HepG2 (cell line): ENCODE measurements at regions not wholly inside any gene's neighbourhood (a gene's known extent, or its start where the extent isn't known, plus 50 kb on each side); places are given as distances from the start of the nearest gene placed in this dataset.

Experiments used
- ATAC-seq: fragments of 200-7000 bp; cut with Tn5 transposase; 3 replicates; pipeline ENCODE4 v1.9.1; 2020; ENCODE audit warnings: mild to moderate bottlenecking, moderate library complexity
- BruUV-seq: library from RNA; stranded (reverse); fragments of 400-500 nt; replicated peaks from 2 replicates; lab custom pipeline; 2021; lab: Mats Ljungman, UMichigan
- CTCF ChIA-PET: fragments of 300-600 bp; formaldehyde crosslinking; extraction: SDS; loops from one replicate; lab custom pipeline; 2021; ENCODE audit warnings: low total read pairs, inconsistent platforms, low intra/inter-chr PET ratio; lab: Yijun Ruan, JAX
- POLR2A ChIA-PET: fragments of 350-600 bp; sonication (Branson Sonifier 250); formaldehyde crosslinking; loops from one replicate; lab custom pipeline; 2020; ENCODE audit warnings: antibody characterized with exemption, inconsistent platforms; lab: Yijun Ruan, JAX
- DNase-seq: peaks from one replicate; pipeline ENCODE4 v3.0.0-alpha.2; 2015; ENCODE audit warnings: low spot score
- FAIRE-seq: peaks from 3 replicates; lab custom pipeline; 2011; peaks lifted over from hg19 to GRCh38; lab: Jason Lieb, UNC
- H2AFZ ChIP-seq: one replicate; pipeline ENCODE4 v1.6.1; 2011; ENCODE audit warnings: low read length, inconsistent platforms
- H3K27ac ChIP-seq: fragments of 300-600 bp; 3 replicates; pipeline ENCODE4 v1.8.0; 2011; ENCODE audit warnings: mixed run types, mild to moderate bottlenecking, mixed read lengths, low read length, inconsistent platforms; ENCODE audit not compliant: insufficient read depth; ENCODE audit errors: extremely low read length
- H3K27me3 ChIP-seq, 2 experiments: fragments of 200-600 bp in 1 of 2; 2 replicates in 1 of 2; 3 replicates in 1 of 2; pipeline versions ENCODE4 v1.6.0 to v1.8.0; 2011; ENCODE audit warnings: low read length in 2 of 2, mild to moderate bottlenecking in 2 of 2, moderate library complexity in 2 of 2, inconsistent platforms in 1 of 2; ENCODE audit not compliant: insufficient read depth in 2 of 2, control insufficient read depth in 1 of 2
- H3K36me3 ChIP-seq, 2 experiments: fragments of 200-600 bp in 1 of 2; replicated peaks in 1 of 2; 2 replicates in 1 of 2; 3 replicates in 1 of 2; pipeline versions ENCODE4 v1.5.1 to v1.8.0; 2011; ENCODE audit warnings: low read length in 2 of 2, inconsistent platforms in 1 of 2; ENCODE audit not compliant: insufficient read depth in 2 of 2, control insufficient read depth in 1 of 2
- H3K4me1 ChIP-seq: 2 replicates; pipeline ENCODE4 v1.5.1; 2012; ENCODE audit warnings: low read length, inconsistent platforms; ENCODE audit not compliant: insufficient read depth
- H3K4me2 ChIP-seq: 2 replicates; pipeline ENCODE4 v1.6.0; 2011; ENCODE audit warnings: low read depth, low read length, inconsistent platforms
- H3K4me3 ChIP-seq, 3 experiments: fragments of 200-600 bp in 1 of 3; sonication (generic), shearing (Covaris generic) in 1 of 3; replicated peaks in 1 of 3; 2 replicates each; pipeline ENCODE4 v1.5.1; 2011 to 2016; ENCODE audit warnings: low read length in 3 of 3, inconsistent platforms in 2 of 3, low read depth in 2 of 3, mild to moderate bottlenecking in 2 of 3, control low read depth in 1 of 3, mixed read lengths in 1 of 3; ENCODE audit not compliant: insufficient read depth in 1 of 3
- H3K79me2 ChIP-seq: one replicate; pipeline ENCODE4 v1.6.1; 2011; ENCODE audit warnings: low read length, inconsistent platforms; ENCODE audit not compliant: insufficient read depth
- H3K9ac ChIP-seq: 2 replicates; pipeline ENCODE4 v1.6.0; 2011; ENCODE audit warnings: mild to moderate bottlenecking, low read depth, low read length, inconsistent platforms; ENCODE audit not compliant: insufficient read depth
- H3K9me3 ChIP-seq: 2 replicates; pipeline ENCODE4 v1.5.1; 2012; ENCODE audit warnings: mild to moderate bottlenecking, low read length
- H4K20me1 ChIP-seq: 2 replicates; pipeline ENCODE4 v1.6.0; 2011; ENCODE audit warnings: inconsistent platforms, mild to moderate bottlenecking, low read length, moderate library complexity; ENCODE audit not compliant: insufficient read depth
- HOXA3 ChIP-seq: sonication (generic); formaldehyde crosslinking; IDR thresholded peaks from 2 replicates; pipeline ENCODE4 v1.5.0; 2020; ENCODE audit warnings: missing genetic modification reagents
- SMAD9 ChIP-seq: sonication (generic); formaldehyde crosslinking; IDR thresholded peaks from 2 replicates; pipeline ENCODE4 v1.5.1; 2020; ENCODE audit warnings: mild to moderate bottlenecking, missing genetic modification reagents
- SMARCC2 ChIP-seq: fragments of 450-650 bp; IDR thresholded peaks from 2 replicates; pipeline ENCODE4 v1.6.1; 2017; ENCODE audit warnings: antibody characterized with exemption, mild to moderate bottlenecking
- SP4 ChIP-seq: sonication (generic); formaldehyde crosslinking; IDR thresholded peaks from 2 replicates; pipeline ENCODE4 v1.8.1; 2023; ENCODE audit warnings: mild to moderate bottlenecking, missing genetic modification reagents
- SRF ChIP-seq: IDR thresholded peaks from 2 replicates; pipeline ENCODE4 v1.6.1; 2011; ENCODE audit warnings: mild to moderate bottlenecking, low read depth, low read length, moderate library complexity
- ZNF558 ChIP-seq: sonication (generic); formaldehyde crosslinking; IDR thresholded peaks from 2 replicates; pipeline ENCODE4 v1.9.0; 2022; ENCODE audit warnings: mild to moderate bottlenecking, missing genetic modification reagents, borderline replicate concordance
- WGBS: methylation state at CpG from one replicate; pipeline ENCODE4 v1.1.6; 2017; ENCODE audit warnings: low lambda C conversion rate; 5-methylcytosine and 5-hydroxymethylcytosine counted together
- in situ Hi-C: cut with HindIII; loops from 2 replicates; pipeline ENCODE4 v1.10.0; 2017; ENCODE audit warnings: low pct_unique_long_range_greater_than_20kb; ENCODE audit not compliant: extremely low pct_ligation_motif_present
- intact Hi-C: fragments of 100-400 bp; cut with micrococcal nuclease; formaldehyde crosslinking; loops from one replicate; pipeline ENCODE4 v1.10.0; 2022; ENCODE audit not compliant: unreplicated experiment
- TF ChIP-seq, protein P1 (sequence below): sonication (generic); formaldehyde crosslinking; IDR thresholded peaks from 2 replicates; pipeline ENCODE4 v1.4.0; 2020; ENCODE audit warnings: missing genetic modification reagents
- TF ChIP-seq, protein P2 (sequence below): sonication (generic); formaldehyde crosslinking; IDR thresholded peaks from 2 replicates; pipeline ENCODE4 v1.5.0; 2020; ENCODE audit warnings: mild to moderate bottlenecking, missing genetic modification reagents, borderline replicate concordance
- TF ChIP-seq, protein P3 (sequence below): sonication (generic); formaldehyde crosslinking; IDR thresholded peaks from 2 replicates; pipeline ENCODE4 v1.5.1; 2020; ENCODE audit warnings: missing genetic modification reagents, mild to moderate bottlenecking, borderline replicate concordance
- TF ChIP-seq, protein P4 (sequence below): sonication (generic); formaldehyde crosslinking; IDR thresholded peaks from 2 replicates; pipeline ENCODE4 v1.5.0; 2020; ENCODE audit warnings: mild to moderate bottlenecking, missing genetic modification reagents

DNA sequence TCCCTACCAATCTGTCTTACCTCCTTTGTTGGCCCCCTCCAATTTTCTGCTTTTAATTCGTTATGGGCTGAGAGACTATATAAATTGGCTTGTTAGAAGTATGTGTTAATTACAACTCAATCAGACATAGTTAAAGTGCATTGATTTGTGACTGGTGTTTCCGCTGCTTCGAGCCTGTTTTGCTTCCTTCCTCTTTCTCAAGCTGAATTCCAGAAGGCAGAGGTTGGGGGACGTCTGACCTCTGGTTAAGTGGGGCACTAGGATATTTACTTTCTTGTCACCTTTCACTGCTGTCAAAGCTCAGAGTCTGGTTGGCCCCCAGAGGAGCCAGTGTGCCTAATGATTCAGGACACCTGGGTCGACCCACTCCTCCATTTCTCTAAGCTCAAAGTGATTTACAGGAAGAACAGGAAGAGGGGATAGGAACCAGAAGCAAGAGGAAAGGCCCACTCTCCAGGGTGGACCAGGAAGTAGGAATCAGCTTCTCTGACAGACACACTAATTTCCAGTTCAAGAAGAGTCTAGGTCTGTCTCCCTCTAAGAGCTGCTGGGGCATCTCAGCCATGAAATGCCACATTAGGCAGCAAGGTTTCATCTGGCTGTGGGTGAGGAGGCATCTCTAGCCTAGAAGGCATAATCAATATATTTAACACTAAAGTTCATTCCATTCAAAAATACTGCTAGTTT is 397.2 kb upstream of the NPVF start:
- no peak overlapping the region for H2AFZ ChIP-seq
- DNase-seq (no peak), FAIRE-seq (no peak), ATAC-seq (no peak)
- BruUV-seq, result no TSS peak
- no peak overlapping the region for H3K27ac ChIP-seq
- no peak overlapping the region for H3K4me3 ChIP-seq
- H3K4me2 ChIP-seq, result no peak overlapping the region
- in situ Hi-C loops, result no loop called here
- no peaks in the 10 kb centered on the region for H3K36me3 ChIP-seq
- POLR2A ChIA-PET, result no interaction called here
- CTCF ChIA-PET, result no interaction called here
- H3K9ac ChIP-seq, result no peak overlapping the region
- WGBS, result 32% methylated on average over 5 of the region's 5 CpGs
- H3K4me1 ChIP-seq, result no peaks in the 10 kb centered on the region
- H4K20me1 ChIP-seq, result no peaks in the 10 kb centered on the region
- H3K27me3 ChIP-seq, result 0 out of 5 replicates have a peak, but pooled peaks cover 0 to 10% of the 10 kb centered on the region in 2 experiments
- no peaks in the 10 kb centered on the region for H3K79me2 ChIP-seq
- intact Hi-C loops, result no loop called here
- no peaks in the 10 kb centered on the region for H3K9me3 ChIP-seq
- TF ChIP-seq ZNF558 (CRISPR knock-in tag) (no peak), SMAD9 (CRISPR knock-in tag) (no peak), SP4 (CRISPR knock-in tag) (no peak), SRF (no peak), HOXA3 (no peak), SMARCC2 (no peak)
- TF ChIP-seq, protein P1, sequence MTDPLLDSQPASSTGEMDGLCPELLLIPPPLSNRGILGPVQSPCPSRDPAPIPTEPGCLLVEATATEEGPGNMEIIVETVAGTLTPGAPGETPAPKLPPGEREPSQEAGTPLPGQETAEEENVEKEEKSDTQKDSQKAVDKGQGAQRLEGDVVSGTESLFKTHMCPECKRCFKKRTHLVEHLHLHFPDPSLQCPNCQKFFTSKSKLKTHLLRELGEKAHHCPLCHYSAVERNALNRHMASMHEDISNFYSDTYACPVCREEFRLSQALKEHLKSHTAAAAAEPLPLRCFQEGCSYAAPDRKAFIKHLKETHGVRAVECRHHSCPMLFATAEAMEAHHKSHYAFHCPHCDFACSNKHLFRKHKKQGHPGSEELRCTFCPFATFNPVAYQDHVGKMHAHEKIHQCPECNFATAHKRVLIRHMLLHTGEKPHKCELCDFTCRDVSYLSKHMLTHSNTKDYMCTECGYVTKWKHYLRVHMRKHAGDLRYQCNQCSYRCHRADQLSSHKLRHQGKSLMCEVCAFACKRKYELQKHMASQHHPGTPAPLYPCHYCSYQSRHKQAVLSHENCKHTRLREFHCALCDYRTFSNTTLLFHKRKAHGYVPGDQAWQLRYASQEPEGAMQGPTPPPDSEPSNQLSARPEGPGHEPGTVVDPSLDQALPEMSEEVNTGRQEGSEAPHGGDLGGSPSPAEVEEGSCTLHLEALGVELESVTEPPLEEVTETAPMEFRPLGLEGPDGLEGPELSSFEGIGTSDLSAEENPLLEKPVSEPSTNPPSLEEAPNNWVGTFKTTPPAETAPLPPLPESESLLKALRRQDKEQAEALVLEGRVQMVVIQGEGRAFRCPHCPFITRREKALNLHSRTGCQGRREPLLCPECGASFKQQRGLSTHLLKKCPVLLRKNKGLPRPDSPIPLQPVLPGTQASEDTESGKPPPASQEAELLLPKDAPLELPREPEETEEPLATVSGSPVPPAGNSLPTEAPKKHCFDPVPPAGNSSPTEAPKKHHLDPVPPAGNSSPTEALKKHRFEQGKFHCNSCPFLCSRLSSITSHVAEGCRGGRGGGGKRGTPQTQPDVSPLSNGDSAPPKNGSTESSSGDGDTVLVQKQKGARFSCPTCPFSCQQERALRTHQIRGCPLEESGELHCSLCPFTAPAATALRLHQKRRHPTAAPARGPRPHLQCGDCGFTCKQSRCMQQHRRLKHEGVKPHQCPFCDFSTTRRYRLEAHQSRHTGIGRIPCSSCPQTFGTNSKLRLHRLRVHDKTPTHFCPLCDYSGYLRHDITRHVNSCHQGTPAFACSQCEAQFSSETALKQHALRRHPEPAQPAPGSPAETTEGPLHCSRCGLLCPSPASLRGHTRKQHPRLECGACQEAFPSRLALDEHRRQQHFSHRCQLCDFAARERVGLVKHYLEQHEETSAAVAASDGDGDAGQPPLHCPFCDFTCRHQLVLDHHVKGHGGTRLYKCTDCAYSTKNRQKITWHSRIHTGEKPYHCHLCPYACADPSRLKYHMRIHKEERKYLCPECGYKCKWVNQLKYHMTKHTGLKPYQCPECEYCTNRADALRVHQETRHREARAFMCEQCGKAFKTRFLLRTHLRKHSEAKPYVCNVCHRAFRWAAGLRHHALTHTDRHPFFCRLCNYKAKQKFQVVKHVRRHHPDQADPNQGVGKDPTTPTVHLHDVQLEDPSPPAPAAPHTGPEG, result no peak
- TF ChIP-seq, protein P2, sequence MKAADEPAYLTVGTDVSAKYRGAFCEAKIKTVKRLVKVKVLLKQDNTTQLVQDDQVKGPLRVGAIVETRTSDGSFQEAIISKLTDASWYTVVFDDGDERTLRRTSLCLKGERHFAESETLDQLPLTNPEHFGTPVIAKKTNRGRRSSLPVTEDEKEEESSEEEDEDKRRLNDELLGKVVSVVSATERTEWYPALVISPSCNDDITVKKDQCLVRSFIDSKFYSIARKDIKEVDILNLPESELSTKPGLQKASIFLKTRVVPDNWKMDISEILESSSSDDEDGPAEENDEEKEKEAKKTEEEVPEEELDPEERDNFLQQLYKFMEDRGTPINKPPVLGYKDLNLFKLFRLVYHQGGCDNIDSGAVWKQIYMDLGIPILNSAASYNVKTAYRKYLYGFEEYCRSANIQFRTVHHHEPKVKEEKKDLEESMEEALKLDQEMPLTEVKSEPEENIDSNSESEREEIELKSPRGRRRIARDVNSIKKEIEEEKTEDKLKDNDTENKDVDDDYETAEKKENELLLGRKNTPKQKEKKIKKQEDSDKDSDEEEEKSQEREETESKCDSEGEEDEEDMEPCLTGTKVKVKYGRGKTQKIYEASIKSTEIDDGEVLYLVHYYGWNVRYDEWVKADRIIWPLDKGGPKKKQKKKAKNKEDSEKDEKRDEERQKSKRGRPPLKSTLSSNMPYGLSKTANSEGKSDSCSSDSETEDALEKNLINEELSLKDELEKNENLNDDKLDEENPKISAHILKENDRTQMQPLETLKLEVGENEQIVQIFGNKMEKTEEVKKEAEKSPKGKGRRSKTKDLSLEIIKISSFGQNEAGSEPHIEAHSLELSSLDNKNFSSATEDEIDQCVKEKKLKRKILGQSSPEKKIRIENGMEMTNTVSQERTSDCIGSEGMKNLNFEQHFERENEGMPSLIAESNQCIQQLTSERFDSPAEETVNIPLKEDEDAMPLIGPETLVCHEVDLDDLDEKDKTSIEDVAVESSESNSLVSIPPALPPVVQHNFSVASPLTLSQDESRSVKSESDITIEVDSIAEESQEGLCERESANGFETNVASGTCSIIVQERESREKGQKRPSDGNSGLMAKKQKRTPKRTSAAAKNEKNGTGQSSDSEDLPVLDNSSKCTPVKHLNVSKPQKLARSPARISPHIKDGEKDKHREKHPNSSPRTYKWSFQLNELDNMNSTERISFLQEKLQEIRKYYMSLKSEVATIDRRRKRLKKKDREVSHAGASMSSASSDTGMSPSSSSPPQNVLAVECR (CRISPR knock-in tag), result no peak
- TF ChIP-seq, protein P3, sequence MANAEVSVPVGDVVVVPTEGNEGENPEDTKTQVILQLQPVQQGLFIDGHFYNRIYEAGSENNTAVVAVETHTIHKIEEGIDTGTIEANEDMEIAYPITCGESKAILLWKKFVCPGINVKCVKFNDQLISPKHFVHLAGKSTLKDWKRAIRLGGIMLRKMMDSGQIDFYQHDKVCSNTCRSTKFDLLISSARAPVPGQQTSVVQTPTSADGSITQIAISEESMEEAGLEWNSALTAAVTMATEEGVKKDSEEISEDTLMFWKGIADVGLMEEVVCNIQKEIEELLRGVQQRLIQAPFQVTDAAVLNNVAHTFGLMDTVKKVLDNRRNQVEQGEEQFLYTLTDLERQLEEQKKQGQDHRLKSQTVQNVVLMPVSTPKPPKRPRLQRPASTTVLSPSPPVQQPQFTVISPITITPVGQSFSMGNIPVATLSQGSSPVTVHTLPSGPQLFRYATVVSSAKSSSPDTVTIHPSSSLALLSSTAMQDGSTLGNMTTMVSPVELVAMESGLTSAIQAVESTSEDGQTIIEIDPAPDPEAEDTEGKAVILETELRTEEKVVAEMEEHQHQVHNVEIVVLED (CRISPR knock-in tag), result no peak
- TF ChIP-seq, protein P4, sequence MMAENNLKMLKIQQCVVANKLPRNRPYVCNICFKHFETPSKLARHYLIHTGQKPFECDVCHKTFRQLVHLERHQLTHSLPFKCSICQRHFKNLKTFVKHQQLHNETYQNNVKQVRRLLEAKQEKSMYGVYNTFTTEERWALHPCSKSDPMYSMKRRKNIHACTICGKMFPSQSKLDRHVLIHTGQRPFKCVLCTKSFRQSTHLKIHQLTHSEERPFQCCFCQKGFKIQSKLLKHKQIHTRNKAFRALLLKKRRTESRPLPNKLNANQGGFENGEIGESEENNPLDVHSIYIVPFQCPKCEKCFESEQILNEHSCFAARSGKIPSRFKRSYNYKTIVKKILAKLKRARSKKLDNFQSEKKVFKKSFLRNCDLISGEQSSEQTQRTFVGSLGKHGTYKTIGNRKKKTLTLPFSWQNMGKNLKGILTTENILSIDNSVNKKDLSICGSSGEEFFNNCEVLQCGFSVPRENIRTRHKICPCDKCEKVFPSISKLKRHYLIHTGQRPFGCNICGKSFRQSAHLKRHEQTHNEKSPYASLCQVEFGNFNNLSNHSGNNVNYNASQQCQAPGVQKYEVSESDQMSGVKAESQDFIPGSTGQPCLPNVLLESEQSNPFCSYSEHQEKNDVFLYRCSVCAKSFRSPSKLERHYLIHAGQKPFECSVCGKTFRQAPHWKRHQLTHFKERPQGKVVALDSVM (CRISPR knock-in tag), result no peak
